ENCODE measurements at regions not wholly inside any gene's neighbourhood (a gene's known extent, or its start where the extent isn't known, plus 50 kb on each side); places are given as distances from the start of the nearest gene placed in this dataset.

DNA sequence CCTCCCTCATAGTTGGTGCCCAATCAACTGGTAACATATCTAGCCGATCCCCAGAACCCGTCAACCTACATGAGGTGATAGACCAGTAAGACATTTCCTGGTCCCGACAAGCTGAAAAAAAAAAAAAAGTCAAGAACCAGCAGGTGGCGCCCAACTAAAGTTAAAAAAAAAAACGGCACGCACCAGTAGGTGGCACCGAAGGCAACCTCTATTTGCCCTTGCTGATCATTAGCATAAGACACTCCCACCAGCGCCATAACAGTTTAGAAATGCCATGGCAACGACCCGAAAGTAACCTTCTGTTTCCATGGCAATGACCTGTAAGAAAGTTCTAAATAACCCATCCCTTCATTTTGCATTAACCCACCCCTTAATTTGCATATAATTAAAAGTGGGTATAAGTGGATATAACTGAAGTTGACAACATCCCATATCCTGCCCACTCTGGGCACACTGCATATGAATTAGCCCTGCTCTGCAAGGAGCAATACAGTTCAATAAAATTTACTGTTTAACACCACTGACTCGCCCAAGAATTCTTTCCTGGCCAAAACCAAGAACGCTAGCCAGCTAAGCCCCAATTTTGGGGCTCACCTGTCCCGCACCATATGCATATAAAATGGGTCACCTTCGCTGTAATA is 83.9 kb upstream of the SPANXB1 start:
- peak; percentile 35 for DNase-seq (ENCODE audit: low read depth, low spot score)
- Histone ChIP-seq H3K27me3 (ENCODE audit: insufficient read depth, insufficient read length) (no peaks in the 10 kb centered on the region), H3K36me3 (ENCODE audit: insufficient read depth, insufficient read length, low read length) (no peaks in the 10 kb centered on the region), H3K9ac (ENCODE audit: insufficient read length, low read depth) (no peak overlapping the region), H3K9me3 (ENCODE audit: insufficient read depth, low read length) (no peaks in the 10 kb centered on the region), H3K4me3 (ENCODE audit: insufficient read length, low read depth) (no peak overlapping the region), H3K4me1 (ENCODE audit: insufficient read depth, insufficient read length) (no peaks in the 10 kb centered on the region)
- TF ChIP-seq ZNF274 (IDR thresholded peaks at IDR 0.05; ENCODE audit: low read depth, low read length) (no peak), YY1 (IDR thresholded peaks at IDR 0.05; ENCODE audit: insufficient read depth, insufficient read length) (no peak), SUZ12 (IDR thresholded peaks at IDR 0.05; ENCODE audit: extremely low read depth, insufficient read depth, insufficient read length) (no peak)

DNA sequence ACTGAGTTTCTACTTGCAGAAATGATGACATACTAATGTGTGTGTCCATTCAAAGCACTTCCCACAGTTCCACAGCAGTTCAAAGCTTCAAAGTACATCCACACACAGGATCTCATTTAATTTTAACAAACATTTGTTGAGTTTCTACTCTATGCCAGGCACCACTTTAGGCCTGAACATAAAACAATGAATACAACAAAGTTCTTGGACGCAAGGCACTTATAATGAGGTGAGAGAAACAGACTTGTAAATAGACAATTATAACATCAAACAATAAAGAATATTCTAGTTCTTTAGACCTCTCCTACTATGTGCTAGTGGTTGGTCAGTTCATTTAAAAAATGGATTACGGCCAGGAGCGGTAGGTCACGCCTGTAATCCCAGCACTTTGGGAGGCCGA is 82.0 kb upstream of the SPANXB1 start:
- no peak overlapping the region for H3K4me3 ChIP-seq (ENCODE audit: insufficient read length, low read depth)
- H3K4me1 ChIP-seq (ENCODE audit: insufficient read depth, insufficient read length), result no peaks in the 10 kb centered on the region
- H3K9me3 ChIP-seq (ENCODE audit: insufficient read depth, low read length), result no peaks in the 10 kb centered on the region
- no peak for DNase-seq (ENCODE audit: low read depth, low spot score)
- H3K36me3 ChIP-seq (ENCODE audit: insufficient read depth, insufficient read length, low read length), result no peaks in the 10 kb centered on the region
- no peak for TF ChIP-seq YY1 (IDR thresholded peaks at IDR 0.05; ENCODE audit: insufficient read depth, insufficient read length)
- no peak for TF ChIP-seq SUZ12 (IDR thresholded peaks at IDR 0.05; ENCODE audit: extremely low read depth, insufficient read depth, insufficient read length)
- TF ChIP-seq ZNF274 (IDR thresholded peaks at IDR 0.05; ENCODE audit: low read depth, low read length), result no peak
- no peaks in the 10 kb centered on the region for H3K27me3 ChIP-seq (ENCODE audit: insufficient read depth, insufficient read length)
- H3K9ac ChIP-seq (ENCODE audit: insufficient read length, low read depth), result no peak overlapping the region

DNA sequence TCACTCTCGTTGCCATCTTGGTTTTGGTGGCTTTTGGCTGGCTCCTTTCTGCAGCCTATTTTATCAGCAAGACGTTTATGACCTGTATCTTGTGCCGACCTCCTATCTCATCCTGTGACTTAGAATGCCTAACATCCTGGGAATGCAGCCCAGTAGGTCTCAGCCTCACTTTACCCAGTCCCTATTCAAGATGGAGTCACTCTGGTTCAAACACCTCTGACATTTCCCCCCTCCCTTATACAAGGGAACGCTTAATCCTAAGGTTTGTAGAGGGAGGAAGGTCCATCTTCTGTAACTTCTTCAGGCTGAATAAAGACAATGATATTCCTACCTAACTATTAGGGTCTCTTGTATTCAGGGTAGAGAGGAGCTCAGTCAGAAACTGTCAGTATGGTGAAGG is 79.3 kb upstream of the SPANXB1 start:
- Histone ChIP-seq H3K4me3 (ENCODE audit: insufficient read length, low read depth) (no peak overlapping the region), H3K27me3 (ENCODE audit: insufficient read depth, insufficient read length) (no peaks in the 10 kb centered on the region), H3K4me1 (ENCODE audit: insufficient read depth, insufficient read length) (no peaks in the 10 kb centered on the region), H3K9ac (ENCODE audit: insufficient read length, low read depth) (no peak overlapping the region), H3K9me3 (ENCODE audit: insufficient read depth, low read length) (no peaks in the 10 kb centered on the region), H3K36me3 (ENCODE audit: insufficient read depth, insufficient read length, low read length) (no peaks in the 10 kb centered on the region)
- DNase-seq (ENCODE audit: low read depth, low spot score), result no peak
- TF ChIP-seq ZNF274 (IDR thresholded peaks at IDR 0.05; ENCODE audit: low read depth, low read length) (no peak), YY1 (IDR thresholded peaks at IDR 0.05; ENCODE audit: insufficient read depth, insufficient read length) (no peak), SUZ12 (IDR thresholded peaks at IDR 0.05; ENCODE audit: extremely low read depth, insufficient read depth, insufficient read length) (no peak)

DNA sequence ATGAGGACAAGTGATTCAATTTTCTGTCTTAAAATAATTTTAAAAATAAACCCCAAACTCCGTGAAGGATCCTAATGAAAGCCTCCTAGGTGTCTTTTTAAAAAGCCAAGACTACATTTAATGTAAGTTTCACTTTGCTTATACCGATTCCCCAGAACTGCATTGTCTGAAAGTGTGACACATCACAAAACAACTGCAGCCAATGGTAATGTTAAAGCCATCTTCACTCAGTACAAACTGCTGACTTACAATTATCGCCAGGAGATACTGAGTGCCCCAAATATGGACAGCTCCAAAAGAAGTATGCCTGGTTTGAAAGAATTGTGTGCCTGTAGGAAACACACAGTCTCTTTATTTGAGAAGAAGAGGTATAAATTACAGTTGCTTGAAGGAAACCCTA is 73.7 kb upstream of the SPANXB1 start:
- Histone ChIP-seq H3K4me1 (ENCODE audit: insufficient read depth, insufficient read length) (no peaks in the 10 kb centered on the region), H3K9ac (ENCODE audit: insufficient read length, low read depth) (no peak overlapping the region), H3K36me3 (ENCODE audit: insufficient read depth, insufficient read length, low read length) (no peaks in the 10 kb centered on the region), H3K27me3 (ENCODE audit: insufficient read depth, insufficient read length) (no peaks in the 10 kb centered on the region), H3K4me3 (ENCODE audit: insufficient read length, low read depth) (no peak overlapping the region), H3K9me3 (ENCODE audit: insufficient read depth, low read length) (no peaks in the 10 kb centered on the region)
- TF ChIP-seq ZNF274 (IDR thresholded peaks at IDR 0.05; ENCODE audit: low read depth, low read length), result no peak
- TF ChIP-seq YY1 (IDR thresholded peaks at IDR 0.05; ENCODE audit: insufficient read depth, insufficient read length), result no peak
- TF ChIP-seq SUZ12 (IDR thresholded peaks at IDR 0.05; ENCODE audit: extremely low read depth, insufficient read depth, insufficient read length), result no peak
- no peak for DNase-seq (ENCODE audit: low read depth, low spot score)

DNA sequence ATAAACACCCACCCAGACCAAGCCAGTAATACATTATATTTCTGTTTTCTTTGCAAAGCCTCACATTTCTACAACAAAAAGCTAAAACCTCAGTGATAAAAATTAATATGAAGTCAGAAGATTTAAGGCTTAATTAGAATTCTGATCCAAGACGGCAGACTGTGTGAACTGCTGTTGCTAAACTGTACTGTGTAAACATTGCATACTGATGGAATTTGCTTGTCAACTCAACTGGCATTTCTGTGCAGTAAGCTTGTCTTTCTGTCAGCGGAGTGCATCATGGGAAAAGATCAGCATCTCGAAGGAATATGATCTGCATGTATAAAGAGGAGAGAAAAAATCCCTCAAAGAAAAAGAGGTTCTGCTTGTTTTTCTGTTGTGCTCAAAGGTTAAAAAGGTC is 69.4 kb upstream of the SPANXB1 start:
- Histone ChIP-seq H3K4me3 (ENCODE audit: insufficient read length, low read depth) (no peak overlapping the region), H3K36me3 (ENCODE audit: insufficient read depth, insufficient read length, low read length) (no peaks in the 10 kb centered on the region), H3K9me3 (ENCODE audit: insufficient read depth, low read length) (no peaks in the 10 kb centered on the region), H3K4me1 (ENCODE audit: insufficient read depth, insufficient read length) (no peaks in the 10 kb centered on the region), H3K27me3 (ENCODE audit: insufficient read depth, insufficient read length) (no peaks in the 10 kb centered on the region), H3K9ac (ENCODE audit: insufficient read length, low read depth) (no peak overlapping the region)
- TF ChIP-seq ZNF274 (IDR thresholded peaks at IDR 0.05; ENCODE audit: low read depth, low read length) (no peak), YY1 (IDR thresholded peaks at IDR 0.05; ENCODE audit: insufficient read depth, insufficient read length) (no peak), SUZ12 (IDR thresholded peaks at IDR 0.05; ENCODE audit: extremely low read depth, insufficient read depth, insufficient read length) (no peak)
- DNase-seq (ENCODE audit: low read depth, low spot score), result no peak

DNA sequence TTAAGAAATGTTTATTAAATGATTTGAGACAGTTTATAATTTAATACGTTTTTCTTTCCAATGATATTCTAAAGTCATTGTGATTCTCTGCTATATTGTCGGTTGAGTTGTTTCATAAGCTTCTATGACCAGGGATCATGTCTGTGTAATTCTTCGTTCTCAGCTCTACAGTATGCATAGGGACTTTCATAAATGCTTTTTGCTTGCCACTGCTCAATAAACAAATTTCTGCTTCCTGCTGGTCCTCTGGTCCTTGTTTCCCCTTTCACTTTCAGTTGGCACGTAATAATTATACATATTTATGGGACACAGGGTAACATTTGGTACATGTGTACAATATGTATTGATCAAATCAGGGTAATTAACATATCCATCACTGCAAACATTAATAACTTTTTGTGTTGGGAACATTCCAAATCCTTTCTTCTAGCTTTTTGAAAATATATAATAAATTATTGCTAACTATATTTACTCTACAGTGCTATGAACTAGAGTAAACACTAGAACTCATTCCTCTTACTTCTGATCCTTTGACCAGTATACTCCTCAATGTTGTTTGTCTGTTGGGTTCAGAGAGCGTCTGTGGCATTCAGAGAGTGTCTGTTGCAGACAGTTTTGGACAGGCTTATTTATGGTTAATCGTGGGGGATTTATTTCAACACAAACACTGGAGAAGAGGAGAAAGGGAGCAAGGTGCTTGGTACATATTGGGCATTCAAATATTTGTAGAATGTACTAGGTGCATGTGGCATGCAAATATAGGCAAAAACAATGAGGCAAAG is 68.3 kb upstream of the SPANXB1 start:
- DNase-seq (ENCODE audit: low read depth, low spot score), result no peak
- H3K36me3 ChIP-seq (ENCODE audit: insufficient read depth, insufficient read length, low read length), result no peaks in the 10 kb centered on the region
- no peaks in the 10 kb centered on the region for H3K4me1 ChIP-seq (ENCODE audit: insufficient read depth, insufficient read length)
- H3K9me3 ChIP-seq (ENCODE audit: insufficient read depth, low read length), result no peaks in the 10 kb centered on the region
- H3K9ac ChIP-seq (ENCODE audit: insufficient read length, low read depth), result no peak overlapping the region
- H3K4me3 ChIP-seq (ENCODE audit: insufficient read length, low read depth), result no peak overlapping the region
- TF ChIP-seq ZNF274 (IDR thresholded peaks at IDR 0.05; ENCODE audit: low read depth, low read length) (no peak), SUZ12 (IDR thresholded peaks at IDR 0.05; ENCODE audit: extremely low read depth, insufficient read depth, insufficient read length) (no peak), YY1 (IDR thresholded peaks at IDR 0.05; ENCODE audit: insufficient read depth, insufficient read length) (no peak)
- no peaks in the 10 kb centered on the region for H3K27me3 ChIP-seq (ENCODE audit: insufficient read depth, insufficient read length)

DNA sequence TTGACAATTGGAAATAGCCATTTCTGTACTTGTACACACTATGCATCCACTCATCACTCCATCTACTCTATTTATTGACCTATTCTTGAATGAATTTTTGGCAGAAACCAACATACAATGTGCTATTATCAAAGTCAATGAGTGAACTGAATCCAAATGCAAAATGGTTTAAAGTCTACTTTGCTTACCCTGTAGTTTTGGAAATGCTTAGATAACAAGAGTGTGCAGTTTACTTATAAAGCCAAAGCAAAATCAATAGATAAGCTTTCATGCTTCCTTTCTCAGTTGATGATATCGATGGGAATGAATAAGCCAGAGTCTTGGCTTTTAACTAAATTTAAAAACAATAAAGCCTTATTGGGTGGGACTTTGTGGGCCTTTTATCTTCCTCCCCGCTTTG is 58.9 kb upstream of the SPANXB1 start:
- Histone ChIP-seq H3K36me3 (ENCODE audit: insufficient read depth, insufficient read length, low read length) (no peaks in the 10 kb centered on the region), H3K27me3 (ENCODE audit: insufficient read depth, insufficient read length) (no peaks in the 10 kb centered on the region), H3K4me1 (ENCODE audit: insufficient read depth, insufficient read length) (no peaks in the 10 kb centered on the region), H3K9ac (ENCODE audit: insufficient read length, low read depth) (no peak overlapping the region), H3K4me3 (ENCODE audit: insufficient read length, low read depth) (no peak overlapping the region), H3K9me3 (ENCODE audit: insufficient read depth, low read length) (no peaks in the 10 kb centered on the region)
- DNase-seq (ENCODE audit: low read depth, low spot score), result no peak
- TF ChIP-seq SUZ12 (IDR thresholded peaks at IDR 0.05; ENCODE audit: extremely low read depth, insufficient read depth, insufficient read length), result no peak
- no peak for TF ChIP-seq YY1 (IDR thresholded peaks at IDR 0.05; ENCODE audit: insufficient read depth, insufficient read length)
- TF ChIP-seq ZNF274 (IDR thresholded peaks at IDR 0.05; ENCODE audit: low read depth, low read length), result no peak

All from NT2/D1 (cell line).